ENCODE measurements at regions not wholly inside any gene's neighbourhood (a gene's known extent, or its start where the extent isn't known, plus 50 kb on each side); places are given as distances from the start of the nearest gene placed in this dataset.

DNA sequence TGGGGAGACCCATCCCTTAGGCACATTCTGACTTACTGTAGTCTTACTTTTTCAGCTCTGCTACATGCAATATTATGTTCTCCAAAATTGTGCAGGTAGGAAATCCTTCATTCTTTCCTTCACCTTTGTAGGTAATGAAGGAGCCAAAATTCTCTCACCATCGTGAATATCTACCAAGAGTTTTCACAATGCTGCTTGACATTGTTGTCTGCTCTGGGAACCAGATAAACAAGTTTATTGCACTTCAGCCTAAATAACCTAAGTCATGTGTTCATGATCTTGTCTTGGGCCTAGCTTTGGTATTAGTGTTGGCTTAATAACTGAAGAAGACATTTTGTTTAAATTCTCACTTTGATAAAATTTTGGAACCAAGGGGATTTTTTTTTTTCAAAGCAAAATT lies 110.8 kb upstream of the ELAC2 start:
- DNase-seq (no peak), ATAC-seq (replicated peaks) (no peak)
- peaks cover 0 to 2% of the 10 kb centered on the region in 2 donors for H3K9me3 Mint-ChIP-seq
- H3K36me3 Mint-ChIP-seq, result no peaks in the 10 kb centered on the region
- peaks cover 0 to 7% of the 10 kb centered on the region in 2 donors for H3K27me3 Mint-ChIP-seq
- no peaks in the 10 kb centered on the region for H3K4me1 Mint-ChIP-seq
- no peak overlapping the region for H3K27ac Mint-ChIP-seq
- H3K4me3 Mint-ChIP-seq, result no peak overlapping the region

DNA sequence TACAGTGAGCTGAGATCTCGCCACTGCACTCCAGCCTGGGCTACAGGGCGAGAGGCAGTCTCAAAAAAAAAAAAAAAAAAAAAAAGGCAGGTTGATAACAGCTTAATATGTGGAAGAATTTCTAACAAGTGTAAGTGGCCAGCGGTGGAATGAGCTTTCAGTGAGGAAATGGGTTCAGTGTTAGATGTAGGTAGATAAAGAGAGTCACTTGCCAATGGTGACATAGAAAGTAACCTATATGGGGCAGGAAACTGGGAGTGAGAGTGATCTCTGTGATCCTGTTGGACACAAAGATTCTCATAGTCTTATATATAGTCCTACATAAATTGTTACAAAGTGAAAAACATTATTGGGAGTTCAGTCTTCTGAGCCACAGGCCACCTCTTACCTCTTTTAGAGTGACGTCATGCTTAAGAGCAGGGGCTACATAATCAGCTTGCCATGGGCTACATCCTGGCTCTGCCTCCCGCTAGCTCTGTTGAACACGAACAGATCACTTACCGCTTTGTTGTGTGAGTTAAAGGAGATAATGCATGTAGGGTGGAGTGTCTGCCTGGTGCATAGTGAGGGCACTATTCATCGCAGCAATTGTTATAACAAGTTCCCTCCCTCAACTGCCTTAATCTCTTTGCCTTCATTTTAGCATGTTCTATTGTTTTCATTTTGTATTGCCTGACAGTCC lies 110.2 kb upstream of the ELAC2 start:
- no peaks in the 10 kb centered on the region for H3K4me1 Mint-ChIP-seq
- peaks cover 0 to 7% of the 10 kb centered on the region in 2 donors for H3K27me3 Mint-ChIP-seq
- ATAC-seq (replicated peaks) (no peak), DNase-seq (no peak)
- H3K4me3 Mint-ChIP-seq, result no peak overlapping the region
- H3K36me3 Mint-ChIP-seq, result no peaks in the 10 kb centered on the region
- H3K9me3 Mint-ChIP-seq, result peaks cover 0 to 2% of the 10 kb centered on the region in 2 donors
- no peak overlapping the region for H3K27ac Mint-ChIP-seq

DNA sequence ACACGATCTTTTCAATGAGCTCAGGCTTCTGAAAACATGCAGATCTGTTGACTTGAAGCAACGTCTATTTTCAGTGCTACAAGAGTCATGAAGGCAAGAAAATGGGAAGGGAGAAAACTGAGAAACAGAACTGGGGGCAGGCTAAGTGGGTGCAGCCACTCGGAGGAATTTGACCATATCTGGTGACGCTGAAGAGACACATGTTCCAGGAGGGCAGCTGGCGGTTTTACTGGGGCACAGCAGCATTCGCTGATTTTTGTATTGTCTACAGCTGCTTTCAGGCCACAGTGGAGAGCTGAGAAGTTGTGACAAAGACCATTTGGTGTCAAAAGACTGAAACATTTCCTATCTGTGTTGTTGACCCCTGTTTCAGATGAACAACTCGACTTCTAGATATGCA lies 103.0 kb upstream of the ELAC2 start:
- H3K4me3 Mint-ChIP-seq, result no peak overlapping the region
- no peak for ATAC-seq (replicated peaks)
- no peaks in the 10 kb centered on the region for H3K9me3 Mint-ChIP-seq
- H3K4me1 Mint-ChIP-seq, result no peaks in the 10 kb centered on the region
- DNase-seq, result no peak
- H3K36me3 Mint-ChIP-seq, result no peaks in the 10 kb centered on the region
- H3K27ac Mint-ChIP-seq, result no peak overlapping the region
- H3K27me3 Mint-ChIP-seq, result peaks cover 0 to 5% of the 10 kb centered on the region in 2 donors

DNA sequence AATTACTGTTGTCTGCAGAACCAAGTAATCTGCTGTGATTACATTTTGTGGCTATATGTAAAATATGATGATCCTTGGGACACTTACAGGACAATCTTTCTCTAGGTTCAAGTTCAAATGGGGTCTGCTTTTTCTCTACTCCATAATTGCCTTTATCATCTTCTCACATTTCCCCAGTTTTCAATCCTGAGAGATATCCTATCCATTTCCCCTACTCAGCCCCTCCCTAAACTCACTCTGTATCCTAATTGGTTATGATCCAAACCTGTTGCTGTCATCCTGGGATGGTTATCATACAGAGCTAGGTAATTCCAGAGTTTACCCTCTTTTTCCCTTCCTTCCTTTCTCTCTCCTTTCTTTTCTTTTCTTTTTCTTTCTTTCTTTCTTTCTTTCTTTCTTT lies 100.5 kb upstream of the ELAC2 start:
- H3K36me3 Mint-ChIP-seq, result no peaks in the 10 kb centered on the region
- H3K4me3 Mint-ChIP-seq, result no peak overlapping the region
- DNase-seq, result no peak
- peaks cover 0 to 1% of the 10 kb centered on the region in 2 donors for H3K4me1 Mint-ChIP-seq
- no peak for ATAC-seq (replicated peaks)
- H3K27me3 Mint-ChIP-seq, result peaks cover 10 to 19% of the 10 kb centered on the region in 2 donors
- H3K27ac Mint-ChIP-seq, result no peak overlapping the region
- H3K9me3 Mint-ChIP-seq, result no peaks in the 10 kb centered on the region

DNA sequence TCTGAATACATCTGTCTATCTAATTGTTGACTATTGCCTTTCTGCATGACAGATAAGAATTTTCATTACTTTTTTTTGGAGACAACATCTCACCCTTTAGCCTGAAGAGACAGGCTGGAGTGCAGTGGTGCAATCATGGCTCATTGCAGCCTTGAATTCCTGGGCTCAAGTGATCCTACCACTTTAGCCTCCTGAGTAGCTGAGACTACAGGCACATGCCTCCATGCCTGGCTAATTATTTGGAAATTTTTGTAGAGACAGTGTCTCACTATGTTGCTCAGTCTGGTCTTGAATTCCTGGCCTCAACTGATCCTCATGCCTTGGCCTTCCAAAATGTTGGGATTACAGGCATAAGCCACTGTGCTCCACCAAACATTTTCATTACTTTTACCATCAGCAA lies 99.8 kb upstream of the ELAC2 start:
- no peak for DNase-seq
- no peak for ATAC-seq (replicated peaks)
- Mint-ChIP-seq H3K4me3 (no peak overlapping the region), H3K4me1 (peaks cover 0 to 1% of the 10 kb centered on the region in 2 donors), H3K27ac (no peak overlapping the region), H3K9me3 (no peaks in the 10 kb centered on the region), H3K36me3 (no peaks in the 10 kb centered on the region), H3K27me3 (peaks cover 13 to 19% of the 10 kb centered on the region in 2 donors)

DNA sequence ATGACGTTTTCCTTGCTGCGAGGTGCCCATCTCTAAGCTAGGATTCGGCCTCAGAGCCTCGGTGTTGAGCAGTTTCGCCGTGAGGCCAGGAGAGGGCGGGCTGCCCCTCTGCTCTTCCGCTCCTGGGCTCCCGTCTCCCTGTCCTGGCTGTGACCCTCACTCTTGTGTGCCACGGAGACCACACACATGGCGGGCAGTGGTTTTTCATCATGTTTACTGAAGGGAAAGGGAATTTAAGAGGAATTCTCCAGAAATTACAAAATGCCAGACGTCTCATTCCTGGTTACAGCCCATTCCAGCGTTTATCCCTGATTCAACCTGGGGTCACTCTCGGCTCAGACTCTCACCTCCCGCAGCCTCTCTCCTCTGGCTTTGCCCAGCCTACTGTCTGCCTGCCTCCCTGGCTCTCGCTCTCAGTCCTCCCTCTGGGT lies 96.8 kb upstream of the ELAC2 start:
- no peaks in the 10 kb centered on the region for H3K9me3 Mint-ChIP-seq
- ATAC-seq (replicated peaks), result peak; percentile 48 to 52

DNA sequence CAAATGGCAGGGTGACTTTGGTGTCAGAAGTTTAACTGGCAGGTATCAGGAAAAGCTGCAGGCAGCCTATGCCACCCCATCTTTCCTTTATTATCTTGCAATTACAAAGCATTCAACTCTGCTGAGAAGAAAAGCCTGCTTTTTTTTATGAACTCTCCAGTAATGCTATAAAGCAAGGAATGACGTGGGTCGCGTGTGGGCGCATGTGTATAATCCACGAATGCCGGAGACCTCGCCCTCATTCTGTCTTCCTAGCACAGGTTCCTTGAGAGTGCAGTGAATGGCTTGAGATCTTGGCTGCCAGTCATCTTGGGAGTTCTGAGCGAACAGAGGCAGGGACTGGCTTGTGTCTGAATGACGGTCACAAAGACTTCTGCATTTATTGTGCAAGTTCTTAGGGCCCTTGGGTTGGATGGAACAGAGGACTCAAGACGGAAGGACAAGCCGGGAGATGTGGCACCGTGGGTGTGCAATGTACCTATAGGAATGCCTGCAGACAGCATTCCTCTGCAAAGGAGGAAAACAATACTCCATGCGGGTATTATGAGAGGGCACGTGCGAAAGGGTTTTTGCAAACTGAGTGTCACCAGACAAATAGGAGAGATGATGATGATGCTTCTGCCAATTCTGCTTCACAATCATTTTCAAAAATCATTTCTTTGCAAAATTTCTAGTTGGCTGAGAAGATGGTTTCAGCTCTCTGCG lies 96.1 kb upstream of the ELAC2 start:
- DNase-seq (no peak), ATAC-seq (replicated peaks) (no peak)
- no peaks in the 10 kb centered on the region for H3K36me3 Mint-ChIP-seq
- peaks cover 14% of the 10 kb centered on the region in 2 donors for H3K27me3 Mint-ChIP-seq
- no peaks in the 10 kb centered on the region for H3K9me3 Mint-ChIP-seq
- peaks cover 0 to 1% of the 10 kb centered on the region in 2 donors for H3K4me1 Mint-ChIP-seq
- no peak overlapping the region for H3K4me3 Mint-ChIP-seq
- H3K27ac Mint-ChIP-seq, result no peak overlapping the region

More for the DNA sequence above, 96.8 kb upstream of the ELAC2 start:
- DNase-seq, result no peak
- H3K36me3 Mint-ChIP-seq, result no peaks in the 10 kb centered on the region
- H3K27me3 Mint-ChIP-seq, result peaks cover 14 to 16% of the 10 kb centered on the region in 2 donors
- H3K4me3 Mint-ChIP-seq, result no peak overlapping the region
- no peak overlapping the region for H3K27ac Mint-ChIP-seq
- H3K4me1 Mint-ChIP-seq, result peaks cover 0 to 1% of the 10 kb centered on the region in 2 donors

DNA sequence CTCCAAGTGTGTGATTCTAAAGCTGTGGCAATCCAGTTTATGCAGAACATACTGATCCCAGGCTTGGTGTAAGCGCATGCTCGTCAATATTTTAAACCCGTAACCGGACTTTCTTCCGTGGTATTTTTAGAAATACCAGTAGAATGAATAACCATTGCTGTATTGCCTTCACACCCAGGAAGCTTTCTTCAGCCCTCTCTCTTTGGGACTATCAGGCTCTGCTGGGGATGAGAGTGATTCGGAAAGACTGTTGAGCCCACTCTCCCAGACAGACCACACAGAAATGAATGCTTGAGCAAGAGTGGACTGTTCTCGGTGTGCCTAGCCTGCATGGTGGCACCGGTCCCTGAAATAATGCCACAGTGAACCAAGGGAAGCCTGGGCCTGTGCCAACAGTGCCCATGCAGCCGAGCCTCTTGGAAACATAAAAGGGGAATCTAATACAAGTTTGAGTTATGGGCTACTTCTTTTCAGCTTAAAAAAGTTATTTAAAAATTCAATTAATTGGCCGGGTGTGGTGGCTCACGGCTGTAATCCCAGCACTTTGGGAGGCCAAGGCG lies 89.9 kb upstream of the ELAC2 start:
- H3K4me1 Mint-ChIP-seq, result no peaks in the 10 kb centered on the region

DNA sequence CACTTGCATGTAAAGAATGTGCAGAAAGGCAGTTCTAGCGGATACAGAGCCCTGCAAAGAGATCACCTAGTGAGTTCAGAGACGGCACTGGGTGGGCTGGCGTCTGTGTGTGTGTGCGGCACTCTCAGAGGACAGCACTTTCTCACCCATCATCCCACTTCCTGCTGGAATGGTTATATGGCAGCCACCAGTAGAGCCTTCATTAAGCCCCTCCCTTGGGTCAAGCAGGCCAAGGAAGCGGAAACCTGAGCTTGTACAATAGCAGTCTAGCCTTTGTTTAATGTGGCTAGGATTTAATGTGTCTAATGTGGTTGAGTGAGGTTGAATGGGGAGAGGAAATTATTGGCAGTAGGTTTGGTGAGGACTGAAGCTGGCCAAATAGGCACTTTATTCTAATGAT lies 88.3 kb upstream of the ELAC2 start:
- Mint-ChIP-seq H3K9me3 (peaks cover 0 to 2% of the 10 kb centered on the region in 2 donors), H3K27ac (no peak overlapping the region), H3K27me3 (no peaks in the 10 kb centered on the region), H3K36me3 (no peaks in the 10 kb centered on the region), H3K4me1 (no peaks in the 10 kb centered on the region), H3K4me3 (no peak overlapping the region)
- no peak for DNase-seq
- ATAC-seq (replicated peaks), result no peak

More for the DNA sequence above, 89.9 kb upstream of the ELAC2 start:
- no peak for DNase-seq
- Mint-ChIP-seq H3K27ac (no peak overlapping the region), H3K4me3 (no peak overlapping the region), H3K36me3 (no peaks in the 10 kb centered on the region), H3K27me3 (peaks cover 0 to 2% of the 10 kb centered on the region in 2 donors), H3K9me3 (no peaks in the 10 kb centered on the region)
- no peak for ATAC-seq (replicated peaks)

DNA sequence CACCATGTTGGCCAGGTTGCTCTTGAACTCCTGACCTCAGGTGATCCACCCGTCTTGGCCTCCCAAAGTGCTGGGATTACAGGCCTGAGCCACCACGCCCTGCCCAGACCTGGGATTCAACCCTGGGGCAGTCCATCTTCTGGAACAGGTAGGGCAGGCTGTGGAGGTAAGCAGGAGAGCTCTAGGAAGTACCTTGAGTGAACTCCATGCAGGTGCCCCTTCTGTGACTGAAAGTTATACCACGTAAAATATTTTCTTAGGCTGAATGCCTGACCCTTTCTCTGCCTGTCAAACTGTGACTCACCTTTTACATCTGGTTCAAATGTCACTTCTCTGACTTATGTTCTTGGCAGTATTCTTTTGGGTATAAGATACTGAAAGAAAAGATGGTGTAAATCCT lies 86.7 kb upstream of the ELAC2 start:
- Mint-ChIP-seq H3K27ac (no peak overlapping the region), H3K36me3 (no peaks in the 10 kb centered on the region), H3K27me3 (no peaks in the 10 kb centered on the region), H3K9me3 (peaks cover 0 to 2% of the 10 kb centered on the region in 2 donors), H3K4me3 (no peak overlapping the region), H3K4me1 (no peaks in the 10 kb centered on the region)
- DNase-seq, result no peak
- no peak for ATAC-seq (replicated peaks)

DNA sequence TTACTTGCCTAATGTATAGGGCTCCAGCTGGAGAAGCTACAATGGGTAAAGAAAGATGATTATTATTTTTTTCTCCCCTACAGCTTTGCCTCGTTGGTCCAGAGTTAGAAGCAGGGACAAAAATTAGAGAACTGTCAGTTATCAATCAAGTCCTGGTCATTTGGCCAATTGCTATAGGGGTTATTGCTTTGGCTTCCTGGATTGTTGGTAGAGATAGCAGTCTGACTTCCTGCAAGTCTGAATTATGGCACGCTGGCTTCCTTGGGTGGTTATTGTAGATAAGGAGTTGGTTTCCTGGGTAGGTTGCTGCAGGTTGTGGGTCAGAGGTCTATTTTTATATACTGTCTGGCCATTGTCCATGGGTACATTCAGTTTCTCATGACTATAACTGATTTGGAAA lies 84.7 kb upstream of the ELAC2 start:
- DNase-seq, result no peak
- H3K4me1 Mint-ChIP-seq, result no peaks in the 10 kb centered on the region
- H3K27ac Mint-ChIP-seq, result no peak overlapping the region
- no peaks in the 10 kb centered on the region for H3K36me3 Mint-ChIP-seq
- H3K4me3 Mint-ChIP-seq, result no peak overlapping the region
- no peaks in the 10 kb centered on the region for H3K27me3 Mint-ChIP-seq
- ATAC-seq (replicated peaks), result no peak
- H3K9me3 Mint-ChIP-seq, result peaks cover 0 to 2% of the 10 kb centered on the region in 2 donors

DNA sequence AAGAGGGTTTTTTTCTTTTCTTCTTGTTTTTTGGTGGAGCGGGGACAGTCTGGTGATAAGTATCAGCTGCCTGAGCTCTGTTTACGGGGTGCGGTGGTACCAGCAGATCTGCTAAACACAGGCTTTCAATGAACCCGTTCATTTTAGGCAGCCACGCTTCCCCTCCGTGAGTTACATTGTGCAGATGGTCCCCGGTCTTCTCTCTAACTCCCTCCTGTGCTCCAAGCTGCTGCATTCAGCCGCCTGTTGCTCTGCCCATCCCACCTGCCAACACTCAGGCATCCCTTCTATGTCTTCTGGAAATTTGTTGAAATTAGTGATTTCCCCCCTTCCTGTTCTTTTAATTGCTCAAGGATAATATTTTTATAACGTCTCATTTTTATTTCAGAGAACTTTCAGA lies 82.1 kb upstream of the ELAC2 start:
- no peaks in the 10 kb centered on the region for H3K36me3 Mint-ChIP-seq
- no peaks in the 10 kb centered on the region for H3K4me1 Mint-ChIP-seq
- peaks cover 3 to 4% of the 10 kb centered on the region in 2 donors for H3K9me3 Mint-ChIP-seq
- DNase-seq, result no peak
- no peak overlapping the region for H3K27ac Mint-ChIP-seq
- no peak for ATAC-seq (replicated peaks)
- H3K4me3 Mint-ChIP-seq, result no peak overlapping the region
- no peaks in the 10 kb centered on the region for H3K27me3 Mint-ChIP-seq

DNA sequence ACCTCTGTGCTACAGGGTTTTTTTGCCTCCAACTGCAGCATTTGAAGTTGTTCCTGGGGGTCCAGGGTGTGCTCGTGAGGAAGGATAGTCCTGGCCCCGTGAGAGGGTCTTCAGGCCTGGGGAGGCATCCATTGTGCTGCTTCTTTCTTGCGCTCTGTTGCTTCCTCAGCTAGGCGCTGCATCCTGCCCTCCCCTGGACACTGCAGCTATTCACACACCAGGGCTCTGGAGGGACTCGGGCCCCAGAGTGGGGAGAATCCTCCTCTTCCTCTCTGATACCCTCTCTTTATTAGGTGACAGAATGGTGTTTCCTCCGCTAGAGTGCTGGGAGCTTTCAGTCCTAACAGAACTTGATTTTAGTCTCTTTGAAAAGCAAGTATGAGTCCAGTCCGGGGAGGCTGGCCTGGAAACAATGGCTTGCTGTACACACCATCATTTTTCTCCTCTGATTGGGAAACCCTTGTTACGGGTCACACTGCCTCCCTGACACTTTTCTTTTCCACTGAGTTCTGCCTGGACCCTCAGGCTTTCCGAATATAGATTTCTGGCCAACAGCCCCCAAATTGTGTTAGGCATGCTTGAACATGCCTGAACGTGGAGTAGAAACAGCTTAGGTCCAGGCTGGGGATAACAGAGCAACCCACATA lies 81.4 kb upstream of the ELAC2 start:
- Mint-ChIP-seq H3K27ac (no peak overlapping the region), H3K4me3 (no peak overlapping the region), H3K36me3 (no peaks in the 10 kb centered on the region), H3K9me3 (peaks cover 3 to 4% of the 10 kb centered on the region in 2 donors), H3K4me1 (no peaks in the 10 kb centered on the region), H3K27me3 (no peaks in the 10 kb centered on the region)
- ATAC-seq (replicated peaks) (no peak), DNase-seq (no peak)

DNA sequence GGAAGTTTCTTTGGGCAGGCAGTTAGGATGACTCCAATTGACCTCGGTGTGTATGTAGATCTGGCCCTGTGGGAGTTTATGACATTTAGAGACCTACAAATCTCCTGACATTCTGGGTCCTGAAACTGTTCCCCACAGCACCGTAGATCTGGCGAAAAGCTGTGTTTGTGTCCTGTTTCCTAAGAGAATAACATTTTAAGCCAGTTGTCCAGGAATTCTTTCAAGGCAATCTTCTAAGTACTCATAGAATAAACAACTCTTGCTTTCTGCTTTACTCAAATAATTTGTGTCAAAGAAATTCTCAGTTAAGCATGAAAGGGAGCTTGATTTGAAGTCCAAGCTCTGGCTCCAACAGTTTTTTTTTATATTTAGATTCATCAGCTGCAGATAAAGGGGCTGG lies 78.5 kb upstream of the ELAC2 start:
- H3K4me3 Mint-ChIP-seq, result no peak overlapping the region
- H3K27me3 Mint-ChIP-seq, result no peaks in the 10 kb centered on the region
- no peaks in the 10 kb centered on the region for H3K36me3 Mint-ChIP-seq
- H3K4me1 Mint-ChIP-seq, result no peaks in the 10 kb centered on the region
- peaks cover 2 to 3% of the 10 kb centered on the region in 2 donors for H3K9me3 Mint-ChIP-seq
- DNase-seq (no peak), ATAC-seq (replicated peaks) (no peak)
- H3K27ac Mint-ChIP-seq, result no peak overlapping the region

Data from stimulated activated naive B cell treated with anti-CD40 and anti-IgM and Interleukin-4, amounts not matched to agents 10 μg/mL and 1 μg/mL and 100 μg/mL, for 72 hours (primary cell).